ENCODE measurements at regions not wholly inside any gene's neighbourhood (a gene's known extent, or its start where the extent isn't known, plus 50 kb on each side); places are given as distances from the start of the nearest gene placed in this dataset.

GRCh38 chr2:2861666-2862240 is 515.9 kb downstream of the EIPR1 start:
- Mint-ChIP-seq H3K4me3 (no peak overlapping the region), H3K27ac (no peak overlapping the region), H3K9me3 (no peaks in the 10 kb centered on the region), H3K36me3 (no peaks in the 10 kb centered on the region), H3K27me3 (ENCODE audit: low read depth in 3 of 3) (no peaks in the 10 kb centered on the region), H3K4me1 (no peaks in the 10 kb centered on the region)
- no peak for DNase-seq

- H3K27me3 Mint-ChIP-seq (ENCODE audit: low read depth in 3 of 3), result no peaks in the 10 kb centered on the region
- no peaks in the 10 kb centered on the region for H3K9me3 Mint-ChIP-seq
- no peaks in the 10 kb centered on the region for H3K36me3 Mint-ChIP-seq
- no peak for DNase-seq
- H3K27ac Mint-ChIP-seq, result no peak overlapping the region
- H3K4me3 Mint-ChIP-seq, result no peak overlapping the region
- H3K4me1 Mint-ChIP-seq, result no peaks in the 10 kb centered on the region
Observed at GRCh38 chr2:2860589-2861300, 516.9 kb downstream of the EIPR1 start.

GRCh38 chr2:2859732-2860131 is 517.9 kb downstream of the EIPR1 start:
- H3K27ac Mint-ChIP-seq, result no peak overlapping the region
- no peaks in the 10 kb centered on the region for H3K4me1 Mint-ChIP-seq
- no peak for DNase-seq
- H3K27me3 Mint-ChIP-seq (ENCODE audit: low read depth in 3 of 3), result no peaks in the 10 kb centered on the region
- H3K36me3 Mint-ChIP-seq, result no peaks in the 10 kb centered on the region
- no peaks in the 10 kb centered on the region for H3K9me3 Mint-ChIP-seq
- H3K4me3 Mint-ChIP-seq, result no peak overlapping the region

- Mint-ChIP-seq H3K27ac (no peak overlapping the region), H3K36me3 (no peaks in the 10 kb centered on the region), H3K9me3 (no peaks in the 10 kb centered on the region), H3K4me1 (no peaks in the 10 kb centered on the region), H3K27me3 (ENCODE audit: low read depth in 3 of 3) (no peaks in the 10 kb centered on the region), H3K4me3 (no peak overlapping the region)
- no peak for DNase-seq
Observed at GRCh38 chr2:2859164-2859563, 518.5 kb downstream of the EIPR1 start.

GRCh38 chr2:2856723-2857415 is 520.7 kb downstream of the EIPR1 start:
- no peaks in the 10 kb centered on the region for H3K4me1 Mint-ChIP-seq
- H3K27me3 Mint-ChIP-seq (ENCODE audit: low read depth in 3 of 3), result no peaks in the 10 kb centered on the region
- H3K36me3 Mint-ChIP-seq, result no peaks in the 10 kb centered on the region
- no peak for DNase-seq
- no peak overlapping the region for H3K27ac Mint-ChIP-seq
- H3K4me3 Mint-ChIP-seq, result no peak overlapping the region
- no peaks in the 10 kb centered on the region for H3K9me3 Mint-ChIP-seq

- Mint-ChIP-seq H3K9me3 (no peaks in the 10 kb centered on the region), H3K4me3 (no peak overlapping the region), H3K27ac (no peak overlapping the region), H3K36me3 (no peaks in the 10 kb centered on the region), H3K27me3 (ENCODE audit: low read depth in 3 of 3) (no peaks in the 10 kb centered on the region), H3K4me1 (no peaks in the 10 kb centered on the region)
- DNase-seq, result no peak
Observed at GRCh38 chr2:2855297-2855696, 522.3 kb downstream of the EIPR1 start.

GRCh38 chr2:2853346-2853745 is 522.3 kb upstream of the MYT1L start:
- Mint-ChIP-seq H3K4me3 (no peak overlapping the region), H3K36me3 (no peaks in the 10 kb centered on the region), H3K4me1 (no peaks in the 10 kb centered on the region), H3K27me3 (ENCODE audit: low read depth in 3 of 3) (no peaks in the 10 kb centered on the region), H3K27ac (no peak overlapping the region), H3K9me3 (no peaks in the 10 kb centered on the region)
- no peak for DNase-seq

- Mint-ChIP-seq H3K27me3 (ENCODE audit: low read depth in 3 of 3) (no peaks in the 10 kb centered on the region), H3K36me3 (no peaks in the 10 kb centered on the region), H3K27ac (no peak overlapping the region), H3K9me3 (no peaks in the 10 kb centered on the region), H3K4me3 (no peak overlapping the region), H3K4me1 (no peaks in the 10 kb centered on the region)
- no peak for DNase-seq
Observed at GRCh38 chr2:2851806-2852777, 521.0 kb upstream of the MYT1L start.

GRCh38 chr2:2851316-2851715 is 520.2 kb upstream of the MYT1L start:
- Mint-ChIP-seq H3K4me3 (no peak overlapping the region), H3K4me1 (no peaks in the 10 kb centered on the region), H3K36me3 (no peaks in the 10 kb centered on the region), H3K9me3 (no peaks in the 10 kb centered on the region), H3K27me3 (ENCODE audit: low read depth in 3 of 3) (no peaks in the 10 kb centered on the region), H3K27ac (no peak overlapping the region)
- DNase-seq, result no peak

GRCh38 chr2:2850859-2851258 is 519.8 kb upstream of the MYT1L start:
- H3K36me3 Mint-ChIP-seq, result no peaks in the 10 kb centered on the region
- DNase-seq, result no peak
- H3K9me3 Mint-ChIP-seq, result no peaks in the 10 kb centered on the region
- no peak overlapping the region for H3K4me3 Mint-ChIP-seq
- no peak overlapping the region for H3K27ac Mint-ChIP-seq
- H3K27me3 Mint-ChIP-seq (ENCODE audit: low read depth in 3 of 3), result no peaks in the 10 kb centered on the region
- H3K4me1 Mint-ChIP-seq, result no peaks in the 10 kb centered on the region

- Mint-ChIP-seq H3K9me3 (no peaks in the 10 kb centered on the region), H3K27me3 (ENCODE audit: low read depth in 3 of 3) (no peaks in the 10 kb centered on the region), H3K36me3 (no peaks in the 10 kb centered on the region), H3K4me3 (no peak overlapping the region), H3K27ac (no peak overlapping the region), H3K4me1 (no peaks in the 10 kb centered on the region)
- no peak for DNase-seq
Observed at GRCh38 chr2:2850218-2850755, 519.2 kb upstream of the MYT1L start.

- no peak overlapping the region for H3K4me3 Mint-ChIP-seq
- no peaks in the 10 kb centered on the region for H3K36me3 Mint-ChIP-seq
- no peaks in the 10 kb centered on the region for H3K4me1 Mint-ChIP-seq
- H3K9me3 Mint-ChIP-seq, result no peaks in the 10 kb centered on the region
- no peak for DNase-seq
- peaks cover 0 to 2% (median 0%) of the 10 kb centered on the region in 3 donors for H3K27me3 Mint-ChIP-seq (ENCODE audit: low read depth in 3 of 3)
- no peak overlapping the region for H3K27ac Mint-ChIP-seq
Observed at GRCh38 chr2:2849464-2850217, 518.6 kb upstream of the MYT1L start.

- no peaks in the 10 kb centered on the region for H3K4me1 Mint-ChIP-seq
- H3K27me3 Mint-ChIP-seq (ENCODE audit: low read depth in 3 of 3), result peaks cover 0 to 2% (median 0%) of the 10 kb centered on the region in 3 donors
- no peaks in the 10 kb centered on the region for H3K9me3 Mint-ChIP-seq
- no peaks in the 10 kb centered on the region for H3K36me3 Mint-ChIP-seq
- H3K4me3 Mint-ChIP-seq, result no peak overlapping the region
- no peak overlapping the region for H3K27ac Mint-ChIP-seq
- DNase-seq, result no peak
Observed at GRCh38 chr2:2848621-2849333, 517.7 kb upstream of the MYT1L start.
